A204.1 (cell line): ENCODE measurements at regions not wholly inside any gene's neighbourhood (a gene's known extent, or its start where the extent isn't known, plus 50 kb on each side); places are given as distances from the start of the nearest gene placed in this dataset.
"Not testable (repeated sequence)": the region's sequence is repeated elsewhere in the genome, so short reads cannot be mapped to it uniquely, and the experiment has no call there.

Source experiments
- FAIRE-seq: peaks from 2 replicates; lab custom pipeline; 2012; peaks lifted over from hg19 to GRCh38; lab: Jason Lieb, UNC

- no peak for FAIRE-seq
Measured at GRCh38 chr21:15119486-15119885, 54.7 kb upstream of the NRIP1 start.

- FAIRE-seq: no peak
Measured at GRCh38 chr21:15121097-15121654, 56.4 kb upstream of the NRIP1 start.

- FAIRE-seq: no peak
Measured at GRCh38 chr21:15121655-15122120, 56.9 kb upstream of the NRIP1 start.

GRCh38 chr21:15122241-15122640 is 57.4 kb upstream of the NRIP1 start:
- FAIRE-seq: no peak

- FAIRE-seq: no peak
Measured at GRCh38 chr21:15124731-15125130, 59.9 kb upstream of the NRIP1 start.

- FAIRE-seq: no peak
Measured at GRCh38 chr21:15126948-15127347, 62.1 kb upstream of the NRIP1 start.

GRCh38 chr21:15127437-15127836 is 62.6 kb upstream of the NRIP1 start:
- no peak for FAIRE-seq

GRCh38 chr21:15128267-15128666 is 63.5 kb upstream of the NRIP1 start:
- FAIRE-seq: no peak

- not testable (repeated sequence) for FAIRE-seq
Measured at GRCh38 chr21:15128714-15129113, 63.9 kb upstream of the NRIP1 start.

GRCh38 chr21:15130326-15130725 is 65.5 kb upstream of the NRIP1 start:
- no peak for FAIRE-seq

- no peak for FAIRE-seq
Measured at GRCh38 chr21:15130751-15131150, 66.0 kb upstream of the NRIP1 start.

- no peak for FAIRE-seq
Measured at GRCh38 chr21:15132781-15133180, 68.0 kb upstream of the NRIP1 start.

- FAIRE-seq: no peak
Measured at GRCh38 chr21:15134701-15135470, 70.1 kb upstream of the NRIP1 start.

GRCh38 chr21:15135867-15136629 is 71.2 kb upstream of the NRIP1 start:
- no peak for FAIRE-seq

GRCh38 chr21:15138490-15138889 is 73.7 kb upstream of the NRIP1 start:
- FAIRE-seq: no peak

- FAIRE-seq: no peak
Measured at GRCh38 chr21:15139898-15140297, 75.1 kb upstream of the NRIP1 start.

GRCh38 chr21:15140321-15141019 is 75.7 kb upstream of the NRIP1 start:
- no peak for FAIRE-seq

GRCh38 chr21:15141261-15141970 is 76.6 kb upstream of the NRIP1 start:
- no peak for FAIRE-seq

GRCh38 chr21:15144026-15144425 is 79.2 kb upstream of the NRIP1 start:
- no peak for FAIRE-seq

GRCh38 chr21:15148437-15148836 is 83.6 kb upstream of the NRIP1 start:
- FAIRE-seq: no peak

GRCh38 chr21:15149600-15150224 is 84.9 kb upstream of the NRIP1 start:
- FAIRE-seq: no peak
